Activated CD8-positive, alpha-beta T cell treated with anti-CD3 and anti-CD28 coated beads, Interleukin-2, amount 10 ng/mL, durations not matched to agents 7 days and 5 days (primary cell): ENCODE measurements at regions not wholly inside any gene's neighbourhood (a gene's known extent, or its start where the extent isn't known, plus 50 kb on each side); places are given as distances from the start of the nearest gene placed in this dataset.

ENCODE experiments used
- ATAC-seq: fragments of 150-1000 bp; cut with Tn5 transposase; one replicate; pipeline ENCODE4 v1.10.0; 2021; ENCODE audit warnings: moderate library complexity
- CTCF ChIA-PET: fragments of 350-600 bp; sonication (Branson Sonifier 250); formaldehyde crosslinking; loops from one replicate; lab custom pipeline; 2021; ENCODE audit warnings: antibody characterized with exemption; lab: Charles Lee
- POLR2A ChIA-PET: fragments of 350-600 bp; sonication (Branson Sonifier 250); formaldehyde crosslinking; loops from one replicate; lab custom pipeline; 2021; ENCODE audit warnings: antibody characterized with exemption; lab: Charles Lee
- DNase-seq: peaks from one replicate; pipeline ENCODE4 v3.0.0-alpha.2; 2020
- H3K27ac Mint-ChIP-seq: one replicate; pipeline ENCODE4 v1.8.0; 2021; ENCODE audit warnings: mild to moderate bottlenecking, mixed read lengths
- H3K27me3 Mint-ChIP-seq: one replicate; pipeline ENCODE4 v1.8.0; 2021; ENCODE audit warnings: low read depth, mixed read lengths
- H3K36me3 Mint-ChIP-seq: one replicate; pipeline ENCODE4 v1.8.0; 2021; ENCODE audit warnings: low read depth, mixed read lengths
- H3K4me1 Mint-ChIP-seq: one replicate; pipeline ENCODE4 v1.8.0; 2021; ENCODE audit warnings: low read depth, mixed read lengths
- H3K4me3 Mint-ChIP-seq: one replicate; pipeline ENCODE4 v1.8.0; 2021; ENCODE audit warnings: mild to moderate bottlenecking, mixed read lengths
- H3K9me3 Mint-ChIP-seq: one replicate; pipeline ENCODE4 v1.8.0; 2022; ENCODE audit warnings: mixed read lengths; ENCODE audit not compliant: insufficient read depth

- H3K27me3 Mint-ChIP-seq: peaks cover 8% of the 10 kb centered on the region
- peaks cover 7% of the 10 kb centered on the region for H3K9me3 Mint-ChIP-seq
- H3K4me1 Mint-ChIP-seq: peaks cover 45% of the 10 kb centered on the region
- ChIA-PET CTCF (interaction anchor here (0.7 to 1.9 kb wide), 5 partner anchors 12 to 449 kb away, joined by 3 to 11 read pairs (median 5); no protein-coding TSS in a partner anchor), POLR2A (interaction anchor here (1.0 to 1.7 kb wide), 3 partner anchors 14 to 246 kb away, joined by 3 to 6 read pairs (median 3); no protein-coding TSS in a partner anchor)
- no peak overlapping the region for H3K4me3 Mint-ChIP-seq
- peak; percentile 56 for DNase-seq
- H3K36me3 Mint-ChIP-seq: peaks cover 4% of the 10 kb centered on the region
- H3K27ac Mint-ChIP-seq: no peak overlapping the region
- ATAC-seq: peak; percentile 78
These were observed 244.9 kb upstream of the CXCR4 start for GRCh38 chr2:136362676-136363390.

- H3K4me1 Mint-ChIP-seq: peaks cover 45% of the 10 kb centered on the region
- no peaks in the 10 kb centered on the region for H3K9me3 Mint-ChIP-seq
- ChIA-PET POLR2A (interaction anchor here (0.6 kb wide), 1 partner anchor 120 kb away, joined by 3 read pairs; no protein-coding TSS in a partner anchor), CTCF (interaction anchor here (1.0 kb wide), 1 partner anchor 11 kb away, joined by 3 read pairs; no protein-coding TSS in a partner anchor)
- DNase-seq (peak; percentile 19), ATAC-seq (no peak)
- H3K27ac Mint-ChIP-seq: no peak overlapping the region
- no peaks in the 10 kb centered on the region for H3K36me3 Mint-ChIP-seq
- peaks cover 9% of the 10 kb centered on the region for H3K27me3 Mint-ChIP-seq
- H3K4me3 Mint-ChIP-seq: no peak overlapping the region
These were observed 243.6 kb upstream of the CXCR4 start for GRCh38 chr2:136361521-136361920.

- Mint-ChIP-seq H3K27me3 (peaks cover 13% of the 10 kb centered on the region), H3K4me1 (peaks cover 45% of the 10 kb centered on the region), H3K9me3 (no peaks in the 10 kb centered on the region), H3K36me3 (no peaks in the 10 kb centered on the region), H3K4me3 (no peak overlapping the region), H3K27ac (no peak overlapping the region)
- ATAC-seq (no peak), DNase-seq (no peak)
- CTCF ChIA-PET: no interaction called here
- POLR2A ChIA-PET: no interaction called here
These were observed 242.8 kb upstream of the CXCR4 start for GRCh38 chr2:136360790-136361189.

GRCh38 chr2:136359121-136359965 lies 241.4 kb upstream of the CXCR4 start:
- CTCF ChIA-PET: interaction anchor here (1.1 to 1.5 kb wide), 4 partner anchors 17 to 445 kb away, joined by 3 to 5 read pairs (median 4); no protein-coding TSS in a partner anchor
- Mint-ChIP-seq H3K27ac (no peak overlapping the region), H3K4me3 (no peak overlapping the region), H3K4me1 (peaks cover 45% of the 10 kb centered on the region), H3K36me3 (no peaks in the 10 kb centered on the region), H3K9me3 (no peaks in the 10 kb centered on the region), H3K27me3 (peaks cover 13% of the 10 kb centered on the region)
- no peak for DNase-seq
- ATAC-seq: peak; percentile 13
- POLR2A ChIA-PET: no interaction called here

- DNase-seq (no peak), ATAC-seq (no peak)
- ChIA-PET POLR2A (no interaction called here), CTCF (interaction anchor here (1.1 to 1.5 kb wide), 4 partner anchors 18 to 444 kb away, joined by 3 to 5 read pairs (median 4); no protein-coding TSS in a partner anchor)
- Mint-ChIP-seq H3K36me3 (no peaks in the 10 kb centered on the region), H3K27ac (no peak overlapping the region), H3K4me1 (peaks cover 39% of the 10 kb centered on the region), H3K27me3 (peaks cover 10% of the 10 kb centered on the region), H3K4me3 (no peak overlapping the region), H3K9me3 (no peaks in the 10 kb centered on the region)
These were observed 240.6 kb upstream of the CXCR4 start for GRCh38 chr2:136358576-136358975.

- ATAC-seq: no peak
- peaks cover 10% of the 10 kb centered on the region for H3K27me3 Mint-ChIP-seq
- H3K9me3 Mint-ChIP-seq: no peaks in the 10 kb centered on the region
- no peak overlapping the region for H3K27ac Mint-ChIP-seq
- peaks cover 25% of the 10 kb centered on the region for H3K4me1 Mint-ChIP-seq
- H3K36me3 Mint-ChIP-seq: no peaks in the 10 kb centered on the region
- H3K4me3 Mint-ChIP-seq: no peak overlapping the region
- CTCF ChIA-PET: no interaction called here
- POLR2A ChIA-PET: interaction anchor here (1.1 kb wide), 1 partner anchor 221 kb away, joined by 3 read pairs; no protein-coding TSS in a partner anchor
- no peak for DNase-seq
These were observed 239.0 kb upstream of the CXCR4 start for GRCh38 chr2:136357007-136357380.

GRCh38 chr2:136356125-136357006 lies 238.4 kb upstream of the CXCR4 start:
- POLR2A ChIA-PET: interaction anchor here (0.5 to 1.1 kb wide), 2 partner anchors 220 to 405 kb away, joined by 3 read pairs; no protein-coding TSS in a partner anchor

GRCh38 chr2:136351684-136352083 lies 233.7 kb upstream of the CXCR4 start:
- ATAC-seq (no peak), DNase-seq (no peak)
- H3K4me3 Mint-ChIP-seq: no peak overlapping the region
- peaks cover 9% of the 10 kb centered on the region for H3K9me3 Mint-ChIP-seq
- no peak overlapping the region for H3K27ac Mint-ChIP-seq
- H3K4me1 Mint-ChIP-seq: peaks cover 7% of the 10 kb centered on the region
- ChIA-PET POLR2A (no interaction called here), CTCF (no interaction called here)
- peaks cover 5% of the 10 kb centered on the region for H3K36me3 Mint-ChIP-seq
- H3K27me3 Mint-ChIP-seq: peaks cover 4% of the 10 kb centered on the region

More at GRCh38 chr2:136356125-136357006, 238.4 kb upstream of the CXCR4 start:
- no peak overlapping the region for H3K4me3 Mint-ChIP-seq
- no peaks in the 10 kb centered on the region for H3K36me3 Mint-ChIP-seq
- H3K9me3 Mint-ChIP-seq: no peaks in the 10 kb centered on the region
- H3K27ac Mint-ChIP-seq: no peak overlapping the region
- ATAC-seq (no peak), DNase-seq (no peak)
- H3K27me3 Mint-ChIP-seq: peaks cover 10% of the 10 kb centered on the region
- CTCF ChIA-PET: interaction anchor here (1.4 kb wide), 1 partner anchor 28 kb away, joined by 3 read pairs; no protein-coding TSS in a partner anchor
- H3K4me1 Mint-ChIP-seq: peaks cover 25% of the 10 kb centered on the region

GRCh38 chr2:136347981-136348380 lies 230.0 kb upstream of the CXCR4 start:
- POLR2A ChIA-PET: no interaction called here
- Mint-ChIP-seq H3K9me3 (peaks cover 9% of the 10 kb centered on the region), H3K27me3 (no peaks in the 10 kb centered on the region), H3K4me1 (peaks cover 7% of the 10 kb centered on the region), H3K27ac (no peak overlapping the region), H3K36me3 (peaks cover 5% of the 10 kb centered on the region), H3K4me3 (no peak overlapping the region)
- ATAC-seq (no peak), DNase-seq (no peak)
- CTCF ChIA-PET: no interaction called here

- Mint-ChIP-seq H3K27ac (no peak overlapping the region), H3K27me3 (no peaks in the 10 kb centered on the region), H3K4me1 (no peaks in the 10 kb centered on the region), H3K9me3 (no peaks in the 10 kb centered on the region), H3K4me3 (no peak overlapping the region), H3K36me3 (no peaks in the 10 kb centered on the region)
- peak; percentile 20 for DNase-seq
- ATAC-seq: no peak
- ChIA-PET CTCF (interaction anchor here (1.0 kb wide), 1 partner anchor 32 kb away, joined by 3 read pairs; no protein-coding TSS in a partner anchor), POLR2A (no interaction called here)
These were observed 226.4 kb upstream of the CXCR4 start for GRCh38 chr2:136344339-136344738.

GRCh38 chr2:136342138-136342537 lies 224.2 kb upstream of the CXCR4 start:
- DNase-seq: peak; percentile 13
- Mint-ChIP-seq H3K36me3 (no peaks in the 10 kb centered on the region), H3K27ac (no peak overlapping the region), H3K4me1 (no peaks in the 10 kb centered on the region), H3K4me3 (no peak overlapping the region), H3K27me3 (no peaks in the 10 kb centered on the region), H3K9me3 (no peaks in the 10 kb centered on the region)
- ChIA-PET CTCF (no interaction called here), POLR2A (no interaction called here)
- no peak for ATAC-seq
